EL (cell line): ENCODE measurements at regions not wholly inside any gene's neighbourhood (a gene's known extent, or its start where the extent isn't known, plus 50 kb on each side); places are given as distances from the start of the nearest gene placed in this dataset.

Source experiments
- DNase-seq: peaks from one replicate; pipeline ENCODE4 v3.0.0-alpha.2; 2016

- DNase-seq: peak; percentile 12
Measured at GRCh38 chrX:10288373-10288975, 131.7 kb downstream of the CLCN4 start.

- peak; percentile 17 for DNase-seq
Measured at GRCh38 chrX:10296576-10296975, 139.8 kb downstream of the CLCN4 start.

- no peak for DNase-seq
Measured at GRCh38 chrX:10310511-10310910, 153.7 kb downstream of the CLCN4 start.

- no peak for DNase-seq
Measured at GRCh38 chrX:10314530-10315104, 157.8 kb downstream of the CLCN4 start.

- peak; percentile 3 for DNase-seq
Measured at GRCh38 chrX:10325611-10326010, 168.8 kb downstream of the CLCN4 start.

- DNase-seq: peak; percentile 36
Measured at GRCh38 chrX:10326578-10326977, 169.8 kb downstream of the CLCN4 start.

- DNase-seq: no peak
Measured at GRCh38 chrX:10327651-10328050, 170.9 kb downstream of the CLCN4 start.

GRCh38 chrX:10329984-10330383 lies 173.2 kb downstream of the CLCN4 start:
- DNase-seq: no peak

- no peak for DNase-seq
Measured at GRCh38 chrX:10341309-10341708, 184.5 kb downstream of the CLCN4 start.

- DNase-seq: no peak
Measured at GRCh38 chrX:10350221-10350620, 193.4 kb downstream of the CLCN4 start.

GRCh38 chrX:10350981-10351380 lies 194.2 kb downstream of the CLCN4 start:
- peak; percentile 80 for DNase-seq

- no peak for DNase-seq
Measured at GRCh38 chrX:10352536-10352935, 195.8 kb downstream of the CLCN4 start.

GRCh38 chrX:10356979-10357378 lies 200.2 kb downstream of the CLCN4 start:
- peak; percentile 53 for DNase-seq

GRCh38 chrX:10358958-10359357 lies 202.2 kb downstream of the CLCN4 start:
- DNase-seq: no peak

GRCh38 chrX:10360116-10360515 lies 203.3 kb downstream of the CLCN4 start:
- no peak for DNase-seq

GRCh38 chrX:10365532-10366265 lies 208.9 kb downstream of the CLCN4 start:
- no peak for DNase-seq

GRCh38 chrX:10367406-10367805 lies 210.6 kb downstream of the CLCN4 start:
- DNase-seq: no peak

- DNase-seq: no peak
Measured at GRCh38 chrX:10370976-10371375, 214.2 kb downstream of the CLCN4 start.

GRCh38 chrX:10377427-10377826 lies 220.7 kb downstream of the CLCN4 start:
- no peak for DNase-seq

- DNase-seq: no peak
Measured at GRCh38 chrX:10379878-10380277, 223.1 kb downstream of the CLCN4 start.

GRCh38 chrX:10380300-10380699 lies 223.5 kb downstream of the CLCN4 start:
- no peak for DNase-seq

GRCh38 chrX:10381193-10381592 lies 224.4 kb downstream of the CLCN4 start:
- no peak for DNase-seq

GRCh38 chrX:10387011-10387410 lies 230.2 kb downstream of the CLCN4 start:
- peak; percentile 27 for DNase-seq

- no peak for DNase-seq
Measured at GRCh38 chrX:10390187-10390586, 230.2 kb downstream of the MID1 start.
